HEK293 (cell line): ENCODE measurements at regions not wholly inside any gene's neighbourhood (a gene's known extent, or its start where the extent isn't known, plus 50 kb on each side); places are given as distances from the start of the nearest gene placed in this dataset.

Experiments used
- CTCF ChIA-PET: fragments of 350-600 bp; formaldehyde crosslinking; extraction: SDS; loops from one replicate; lab custom pipeline; 2021; ENCODE audit warnings: antibody characterized with exemption; lab: Yijun Ruan, JAX
- POLR2A ChIA-PET: fragments of 300-600 bp; formaldehyde crosslinking; extraction: SDS; loops from one replicate; lab custom pipeline; 2020; ENCODE audit warnings: antibody characterized with exemption, inconsistent platforms; lab: Yijun Ruan, JAX
- H3K27ac ChIP-seq: fragments of 200-500 bp; sonication (Bioruptor generic); 2 replicates; pipeline ENCODE4 v1.5.1; 2014; ENCODE audit warnings: low read depth, low read length, control low read depth, inconsistent platforms; ENCODE audit errors: extremely low read depth
- H3K36me3 ChIP-seq, 2 experiments: fragments of 200-500 bp in 1 of 2; sonication (Bioruptor generic) in 1 of 2; 1 replicate in 1 of 2; 2 replicates in 1 of 2; pipeline ENCODE4 v1.5.1; 2014 to 2017; ENCODE audit warnings: inconsistent platforms in 2 of 2, low read length in 2 of 2; ENCODE audit not compliant: control insufficient read depth in 2 of 2, insufficient read depth in 1 of 2
- H3K4me1 ChIP-seq: fragments of 200-500 bp; sonication (Bioruptor generic); 2 replicates; pipeline ENCODE4 v1.5.1; 2014; ENCODE audit warnings: mild to moderate bottlenecking, low read length, inconsistent platforms; ENCODE audit not compliant: control insufficient read depth, insufficient read depth
- H3K4me3 ChIP-seq: 2 replicates; pipeline ENCODE4 v1.5.1; 2011; ENCODE audit warnings: low read depth, mild to moderate bottlenecking, control low read depth, low read length, moderate library complexity
- H3K9me3 ChIP-seq: fragments of 200-500 bp; sonication (Bioruptor generic); 2 replicates; pipeline ENCODE4 v1.5.1; 2014; ENCODE audit warnings: low read depth, low read length, inconsistent platforms; ENCODE audit not compliant: control insufficient read depth, insufficient read depth
- HOXC10 ChIP-seq: sonication (generic); formaldehyde crosslinking; IDR thresholded peaks from 2 replicates; pipeline ENCODE4 v1.8.1; 2023; ENCODE audit warnings: mild to moderate bottlenecking, missing genetic modification reagents
- KLF16 ChIP-seq: fragments of 450-650 bp; formaldehyde crosslinking; IDR thresholded peaks from 2 replicates; pipeline ENCODE4 v1.5.1; 2017; ENCODE audit warnings: missing biosample characterization, missing genetic modification characterization
- YY2 ChIP-seq: fragments of 450-650 bp; formaldehyde crosslinking; IDR thresholded peaks from 2 replicates; pipeline ENCODE4 v1.5.1; 2016; ENCODE audit warnings: missing biosample characterization, missing genetic modification characterization
- ZBTB21 ChIP-seq: fragments of 450-650 bp; formaldehyde crosslinking; IDR thresholded peaks from 2 replicates; pipeline ENCODE4 v1.5.1; 2017; ENCODE audit warnings: missing biosample characterization, missing genetic modification characterization
- ZBTB8A ChIP-seq: fragments of 450-650 bp; formaldehyde crosslinking; IDR thresholded peaks from 2 replicates; pipeline ENCODE4 v1.5.1; 2016; ENCODE audit warnings: missing biosample characterization, missing genetic modification characterization
- ZNF2 ChIP-seq: fragments of 450-650 bp; formaldehyde crosslinking; IDR thresholded peaks from 2 replicates; pipeline ENCODE4 v1.5.1; 2016; ENCODE audit warnings: missing biosample characterization, missing genetic modification characterization
- ZNF335 ChIP-seq: fragments of 450-650 bp; formaldehyde crosslinking; conservative IDR thresholded peaks from 2 replicates; pipeline ENCODE4 v1.5.1; 2016; ENCODE audit warnings: missing biosample characterization, missing genetic modification characterization
- ZNF416 ChIP-seq: fragments of 450-650 bp; formaldehyde crosslinking; IDR thresholded peaks from 2 replicates; pipeline ENCODE4 v1.5.1; 2016; ENCODE audit warnings: missing biosample characterization, missing genetic modification characterization
- ZNF76 ChIP-seq: fragments of 450-650 bp; formaldehyde crosslinking; IDR thresholded peaks from 2 replicates; pipeline ENCODE4; 2016; ENCODE audit warnings: low read depth, missing biosample characterization, missing genetic modification characterization, borderline replicate concordance
- ZNF791 ChIP-seq: fragments of 450-650 bp; formaldehyde crosslinking; IDR thresholded peaks from 2 replicates; pipeline ENCODE4 v1.5.1; 2016; ENCODE audit warnings: missing biosample characterization, missing genetic modification characterization
- ZNF837 ChIP-seq: fragments of 450-650 bp; formaldehyde crosslinking; IDR thresholded peaks from 2 replicates; pipeline ENCODE4 v1.5.1; 2016; ENCODE audit warnings: missing biosample characterization, missing genetic modification characterization
- ZSCAN30 ChIP-seq: fragments of 450-650 bp; IDR thresholded peaks from 2 replicates; pipeline ENCODE4 v1.5.1; 2018; ENCODE audit warnings: missing biosample characterization, mild to moderate bottlenecking, missing genetic modification characterization, moderate library complexity
- TF ChIP-seq, protein P1 (sequence below): fragments of 450-650 bp; formaldehyde crosslinking; IDR thresholded peaks from 2 replicates; pipeline ENCODE4 v1.5.1; 2016; ENCODE audit warnings: missing biosample characterization, missing genetic modification characterization
- TF ChIP-seq, protein P2 (sequence below): fragments of 450-650 bp; formaldehyde crosslinking; IDR thresholded peaks from 2 replicates; pipeline ENCODE4 v1.5.1; 2016; ENCODE audit warnings: missing biosample characterization, missing genetic modification characterization, low read depth
- TF ChIP-seq, protein P3 (sequence below): IDR thresholded peaks from 2 replicates; pipeline ENCODE4 v1.6.1; 2011; ENCODE audit warnings: mild to moderate bottlenecking, low read depth, low read length, borderline replicate concordance
- TF ChIP-seq, protein P4 (sequence below): fragments of 450-650 bp; formaldehyde crosslinking; IDR thresholded peaks from 2 replicates; pipeline ENCODE4 v1.5.1; 2017; ENCODE audit warnings: missing biosample characterization, missing genetic modification characterization
- TF ChIP-seq, protein P5 (sequence below): fragments of 450-650 bp; formaldehyde crosslinking; IDR thresholded peaks from 2 replicates; pipeline ENCODE4 v1.5.1; 2016; ENCODE audit warnings: missing biosample characterization, missing genetic modification characterization
- TF ChIP-seq, protein P6 (sequence below): fragments of 450-650 bp; formaldehyde crosslinking; IDR thresholded peaks from 2 replicates; pipeline ENCODE4 v1.5.1; 2016; ENCODE audit warnings: missing biosample characterization, missing genetic modification characterization, borderline replicate concordance

DNA sequence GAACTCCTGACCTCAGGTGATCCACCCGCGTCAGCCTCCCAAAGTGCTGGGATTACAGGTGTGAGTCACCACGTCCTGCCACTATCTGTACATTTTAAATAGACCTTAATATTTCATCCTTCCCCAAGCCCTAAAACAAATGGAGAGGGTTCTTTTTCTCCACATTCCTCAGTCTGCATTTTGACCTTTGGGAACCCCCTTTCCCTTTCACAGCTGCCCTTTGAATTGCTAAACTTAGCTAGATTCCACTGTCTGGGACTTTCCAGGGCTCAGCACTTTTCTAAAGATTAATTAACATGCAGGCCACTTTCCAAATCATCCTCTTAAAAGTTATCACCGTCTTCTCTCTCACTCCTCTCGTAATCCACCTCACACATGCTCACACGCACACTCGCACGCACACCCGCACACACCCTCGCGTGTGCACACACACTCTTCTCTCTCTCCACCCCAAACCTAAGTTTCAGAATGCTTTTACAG lies 124.2 kb downstream of the TMCO5A start:
- TF ChIP-seq ZNF76 (tag by site-specific recombination) (no peak), ZNF837 (tag by site-specific recombination) (no peak), YY2 (tag by site-specific recombination) (no peak), ZNF335 (no peak), ZNF791 (no peak), ZSCAN30 (tag by site-specific recombination) (no peak), ZBTB8A (tag by site-specific recombination) (no peak), ZNF2 (tag by site-specific recombination) (no peak), ZNF416 (no peak), ZBTB21 (no peak), HOXC10 (CRISPR knock-in tag) (no peak), KLF16 (no peak)
- TF ChIP-seq, protein P1, sequence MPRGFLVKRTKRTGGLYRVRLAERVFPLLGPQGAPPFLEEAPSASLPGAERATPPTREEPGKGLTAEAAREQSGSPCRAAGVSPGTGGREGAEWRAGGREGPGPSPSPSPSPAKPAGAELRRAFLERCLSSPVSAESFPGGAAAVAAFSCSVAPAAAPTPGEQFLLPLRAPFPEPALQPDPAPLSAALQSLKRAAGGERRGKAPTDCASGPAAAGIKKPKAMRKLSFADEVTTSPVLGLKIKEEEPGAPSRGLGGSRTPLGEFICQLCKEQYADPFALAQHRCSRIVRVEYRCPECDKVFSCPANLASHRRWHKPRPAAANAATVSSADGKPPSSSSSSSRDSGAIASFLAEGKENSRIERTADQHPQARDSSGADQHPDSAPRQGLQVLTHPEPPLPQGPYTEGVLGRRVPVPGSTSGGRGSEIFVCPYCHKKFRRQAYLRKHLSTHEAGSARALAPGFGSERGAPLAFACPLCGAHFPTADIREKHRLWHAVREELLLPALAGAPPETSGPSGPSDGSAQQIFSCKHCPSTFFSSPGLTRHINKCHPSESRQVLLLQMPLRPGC (tag by site-specific recombination): no peak
- TF ChIP-seq, protein P2, sequence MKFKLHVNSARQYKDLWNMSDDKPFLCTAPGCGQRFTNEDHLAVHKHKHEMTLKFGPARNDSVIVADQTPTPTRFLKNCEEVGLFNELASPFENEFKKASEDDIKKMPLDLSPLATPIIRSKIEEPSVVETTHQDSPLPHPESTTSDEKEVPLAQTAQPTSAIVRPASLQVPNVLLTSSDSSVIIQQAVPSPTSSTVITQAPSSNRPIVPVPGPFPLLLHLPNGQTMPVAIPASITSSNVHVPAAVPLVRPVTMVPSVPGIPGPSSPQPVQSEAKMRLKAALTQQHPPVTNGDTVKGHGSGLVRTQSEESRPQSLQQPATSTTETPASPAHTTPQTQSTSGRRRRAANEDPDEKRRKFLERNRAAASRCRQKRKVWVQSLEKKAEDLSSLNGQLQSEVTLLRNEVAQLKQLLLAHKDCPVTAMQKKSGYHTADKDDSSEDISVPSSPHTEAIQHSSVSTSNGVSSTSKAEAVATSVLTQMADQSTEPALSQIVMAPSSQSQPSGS (tag by site-specific recombination): no peak
- TF ChIP-seq, protein P3, sequence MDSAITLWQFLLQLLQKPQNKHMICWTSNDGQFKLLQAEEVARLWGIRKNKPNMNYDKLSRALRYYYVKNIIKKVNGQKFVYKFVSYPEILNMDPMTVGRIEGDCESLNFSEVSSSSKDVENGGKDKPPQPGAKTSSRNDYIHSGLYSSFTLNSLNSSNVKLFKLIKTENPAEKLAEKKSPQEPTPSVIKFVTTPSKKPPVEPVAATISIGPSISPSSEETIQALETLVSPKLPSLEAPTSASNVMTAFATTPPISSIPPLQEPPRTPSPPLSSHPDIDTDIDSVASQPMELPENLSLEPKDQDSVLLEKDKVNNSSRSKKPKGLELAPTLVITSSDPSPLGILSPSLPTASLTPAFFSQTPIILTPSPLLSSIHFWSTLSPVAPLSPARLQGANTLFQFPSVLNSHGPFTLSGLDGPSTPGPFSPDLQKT: no peak
- TF ChIP-seq, protein P4, sequence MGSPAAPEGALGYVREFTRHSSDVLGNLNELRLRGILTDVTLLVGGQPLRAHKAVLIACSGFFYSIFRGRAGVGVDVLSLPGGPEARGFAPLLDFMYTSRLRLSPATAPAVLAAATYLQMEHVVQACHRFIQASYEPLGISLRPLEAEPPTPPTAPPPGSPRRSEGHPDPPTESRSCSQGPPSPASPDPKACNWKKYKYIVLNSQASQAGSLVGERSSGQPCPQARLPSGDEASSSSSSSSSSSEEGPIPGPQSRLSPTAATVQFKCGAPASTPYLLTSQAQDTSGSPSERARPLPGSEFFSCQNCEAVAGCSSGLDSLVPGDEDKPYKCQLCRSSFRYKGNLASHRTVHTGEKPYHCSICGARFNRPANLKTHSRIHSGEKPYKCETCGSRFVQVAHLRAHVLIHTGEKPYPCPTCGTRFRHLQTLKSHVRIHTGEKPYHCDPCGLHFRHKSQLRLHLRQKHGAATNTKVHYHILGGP: no peak
- TF ChIP-seq, protein P5, sequence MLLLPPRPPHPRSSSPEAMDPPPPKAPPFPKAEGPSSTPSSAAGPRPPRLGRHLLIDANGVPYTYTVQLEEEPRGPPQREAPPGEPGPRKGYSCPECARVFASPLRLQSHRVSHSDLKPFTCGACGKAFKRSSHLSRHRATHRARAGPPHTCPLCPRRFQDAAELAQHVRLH (tag by site-specific recombination): no peak
- TF ChIP-seq, protein P6, sequence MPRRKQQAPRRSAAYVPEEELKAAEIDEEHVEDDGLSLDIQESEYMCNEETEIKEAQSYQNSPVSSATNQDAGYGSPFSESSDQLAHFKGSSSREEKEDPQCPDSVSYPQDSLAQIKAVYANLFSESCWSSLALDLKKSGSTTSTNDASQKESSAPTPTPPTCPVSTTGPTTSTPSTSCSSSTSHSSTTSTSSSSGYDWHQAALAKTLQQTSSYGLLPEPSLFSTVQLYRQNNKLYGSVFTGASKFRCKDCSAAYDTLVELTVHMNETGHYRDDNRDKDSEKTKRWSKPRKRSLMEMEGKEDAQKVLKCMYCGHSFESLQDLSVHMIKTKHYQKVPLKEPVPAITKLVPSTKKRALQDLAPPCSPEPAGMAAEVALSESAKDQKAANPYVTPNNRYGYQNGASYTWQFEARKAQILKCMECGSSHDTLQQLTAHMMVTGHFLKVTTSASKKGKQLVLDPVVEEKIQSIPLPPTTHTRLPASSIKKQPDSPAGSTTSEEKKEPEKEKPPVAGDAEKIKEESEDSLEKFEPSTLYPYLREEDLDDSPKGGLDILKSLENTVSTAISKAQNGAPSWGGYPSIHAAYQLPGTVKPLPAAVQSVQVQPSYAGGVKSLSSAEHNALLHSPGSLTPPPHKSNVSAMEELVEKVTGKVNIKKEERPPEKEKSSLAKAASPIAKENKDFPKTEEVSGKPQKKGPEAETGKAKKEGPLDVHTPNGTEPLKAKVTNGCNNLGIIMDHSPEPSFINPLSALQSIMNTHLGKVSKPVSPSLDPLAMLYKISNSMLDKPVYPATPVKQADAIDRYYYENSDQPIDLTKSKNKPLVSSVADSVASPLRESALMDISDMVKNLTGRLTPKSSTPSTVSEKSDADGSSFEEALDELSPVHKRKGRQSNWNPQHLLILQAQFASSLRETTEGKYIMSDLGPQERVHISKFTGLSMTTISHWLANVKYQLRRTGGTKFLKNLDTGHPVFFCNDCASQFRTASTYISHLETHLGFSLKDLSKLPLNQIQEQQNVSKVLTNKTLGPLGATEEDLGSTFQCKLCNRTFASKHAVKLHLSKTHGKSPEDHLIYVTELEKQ (tag by site-specific recombination): no peak
- TF ChIP-seq, all 188 proteins: peak for 0
- ChIA-PET POLR2A (no interaction called here), CTCF (no interaction called here)
- Histone ChIP-seq H3K27ac (no peak overlapping the region), H3K9me3 (no peaks in the 10 kb centered on the region), H3K36me3 (no peaks in the 10 kb centered on the region), H3K4me1 (no peaks in the 10 kb centered on the region), H3K4me3 (no peak overlapping the region)
